ENCODE measurements at regions not wholly inside any gene's neighbourhood (a gene's known extent, or its start where the extent isn't known, plus 50 kb on each side); places are given as distances from the start of the nearest gene placed in this dataset.

DNA sequence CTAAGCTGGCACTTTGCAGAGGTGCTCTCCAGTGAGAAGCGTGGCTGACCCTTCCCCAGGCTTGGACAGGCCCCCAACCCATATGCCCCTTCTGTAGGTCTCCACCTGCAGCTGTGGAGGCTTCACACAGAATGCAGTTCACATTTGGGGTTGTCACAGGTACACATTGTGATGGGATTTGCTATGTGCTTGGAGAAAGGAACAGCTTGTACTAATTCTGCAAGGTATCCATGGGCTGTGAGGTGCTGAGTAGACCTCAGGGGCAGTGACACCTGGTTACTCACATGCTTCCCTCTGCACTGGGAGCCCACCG is 188.9 kb downstream of the CXCL12 start:
- DNase-seq: no peak

DNA sequence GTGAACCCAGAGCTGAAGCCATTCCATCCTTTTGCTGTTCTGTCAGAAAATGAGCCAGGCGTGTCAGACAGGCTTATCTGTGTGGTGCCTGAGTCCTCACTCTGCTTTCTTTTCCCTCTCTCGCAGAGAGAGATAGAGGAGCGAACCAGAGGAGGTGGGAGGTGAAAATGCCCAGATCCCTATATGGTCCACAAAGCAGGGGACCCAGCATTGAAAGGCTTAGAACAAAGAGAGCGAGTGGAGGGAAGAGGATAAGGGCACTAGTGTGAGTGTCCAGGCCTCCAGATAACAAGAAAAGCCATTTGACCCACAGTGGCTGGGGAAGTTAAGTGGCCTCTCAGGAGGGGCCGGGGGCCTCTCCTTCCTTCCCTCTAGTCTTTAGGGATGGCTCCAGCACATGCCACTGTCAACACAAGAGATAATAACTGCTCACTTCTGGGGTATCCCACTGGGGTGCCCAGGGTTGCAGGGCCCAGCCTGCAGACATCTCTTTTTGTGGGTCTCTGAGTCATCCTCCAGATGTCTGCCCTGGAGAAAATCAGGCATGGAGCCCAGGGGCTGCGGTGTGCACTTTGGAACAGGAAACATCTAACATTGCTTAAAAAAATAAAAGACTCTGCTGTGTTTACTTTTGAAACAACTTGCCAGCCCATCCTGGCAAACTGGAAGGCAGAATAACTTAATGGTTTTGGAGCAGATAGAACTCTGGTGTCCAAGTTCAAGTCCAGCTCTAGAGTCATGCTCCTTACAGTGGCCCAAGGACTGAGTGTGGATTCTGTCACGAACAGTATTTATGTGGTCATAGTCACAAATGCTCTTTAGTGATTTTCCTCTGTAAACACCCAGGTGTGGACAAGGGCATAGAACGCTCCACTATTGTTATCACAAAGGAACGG is 189.5 kb downstream of the CXCL12 start:
- DNase-seq: no peak

GRCh38 chr10:44194435-44194834 is 190.5 kb downstream of the CXCL12 start:
- DNase-seq: no peak

DNA sequence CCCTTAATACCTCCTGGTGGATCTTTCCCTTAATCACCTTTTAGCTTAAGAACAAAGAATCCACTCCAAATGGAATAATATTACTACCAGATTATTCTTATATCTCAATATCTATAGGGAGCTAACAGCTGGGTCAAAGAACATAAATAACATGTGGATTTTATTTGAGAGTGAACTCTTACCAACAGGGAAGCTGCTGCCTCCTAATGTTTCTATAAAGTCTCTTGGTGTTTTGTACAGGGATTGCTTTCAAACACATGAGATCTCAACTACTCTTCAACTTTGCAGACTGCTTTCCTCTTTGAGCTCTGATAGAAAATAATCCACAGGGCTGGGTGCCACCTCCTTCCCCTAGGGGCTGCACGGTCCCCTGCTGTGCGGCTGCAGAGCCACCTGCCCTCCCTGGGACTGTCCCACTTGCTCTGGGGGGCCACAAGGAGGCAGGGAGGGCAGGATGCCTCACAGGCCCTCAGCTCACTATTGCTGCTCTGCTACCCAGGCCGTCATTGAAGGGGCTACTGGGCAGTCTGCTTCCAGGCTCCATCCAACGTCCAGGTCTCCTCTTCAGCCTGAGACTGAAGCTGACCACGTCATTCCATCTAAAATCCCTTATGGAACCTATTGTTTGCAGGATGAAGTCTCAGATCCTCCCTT is 191.2 kb downstream of the CXCL12 start:
- no peak for DNase-seq

- no peak for DNase-seq
Measured at GRCh38 chr10:44193166-44193565, 191.7 kb downstream of the CXCL12 start.

DNA sequence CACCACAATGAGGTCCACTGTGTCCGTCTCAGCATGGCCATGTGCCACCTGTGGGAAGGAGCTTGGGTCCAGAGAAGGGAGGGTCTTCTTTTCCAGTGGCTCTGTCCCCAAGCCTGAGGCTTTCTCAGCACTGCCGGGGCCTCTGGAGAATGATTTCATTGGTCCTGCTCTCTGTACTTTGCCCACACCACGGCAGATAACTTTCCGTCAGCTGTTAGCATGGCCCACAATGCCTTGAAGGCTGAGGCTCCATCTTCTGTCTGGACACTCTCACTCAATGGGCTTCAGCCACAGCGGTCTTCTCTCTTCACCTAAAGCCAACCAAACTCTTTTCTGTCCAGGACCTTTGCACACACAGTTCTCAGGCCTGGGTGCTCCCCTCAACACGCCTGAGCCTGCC is 192.5 kb downstream of the CXCL12 start:
- DNase-seq: no peak

GRCh38 chr10:44190541-44190940 is 194.4 kb downstream of the CXCL12 start:
- DNase-seq: no peak

GRCh38 chr10:44186821-44187220 is 198.1 kb downstream of the CXCL12 start:
- DNase-seq: no peak

GRCh38 chr10:44186150-44186549 is 198.7 kb downstream of the CXCL12 start:
- no peak for DNase-seq

DNA sequence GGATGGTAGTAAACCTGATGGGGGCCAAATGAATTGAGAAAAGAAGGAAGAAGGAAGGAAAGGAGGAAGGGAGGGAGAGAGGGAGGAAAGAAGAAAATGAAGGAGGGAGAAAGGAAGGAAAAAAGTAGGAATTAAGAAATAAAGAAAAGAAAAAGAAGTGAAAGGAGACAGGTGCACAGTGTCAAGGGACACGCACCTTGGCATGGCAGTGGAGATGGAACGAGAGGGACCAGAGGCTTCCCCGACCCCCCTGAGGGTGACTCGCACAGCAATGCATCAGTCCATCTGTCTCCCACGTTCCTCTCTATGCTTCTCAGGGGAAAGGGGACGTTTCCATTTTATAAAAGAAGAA is 199.6 kb downstream of the CXCL12 start:
- DNase-seq: no peak

GRCh38 chr10:44184633-44185314 is 200.1 kb downstream of the CXCL12 start:
- DNase-seq: no peak

- DNase-seq: no peak
Measured at GRCh38 chr10:44183667-44184632, 200.9 kb downstream of the CXCL12 start.

- DNase-seq: no peak
Measured at GRCh38 chr10:44182909-44183308, 202.0 kb downstream of the CXCL12 start.

DNA sequence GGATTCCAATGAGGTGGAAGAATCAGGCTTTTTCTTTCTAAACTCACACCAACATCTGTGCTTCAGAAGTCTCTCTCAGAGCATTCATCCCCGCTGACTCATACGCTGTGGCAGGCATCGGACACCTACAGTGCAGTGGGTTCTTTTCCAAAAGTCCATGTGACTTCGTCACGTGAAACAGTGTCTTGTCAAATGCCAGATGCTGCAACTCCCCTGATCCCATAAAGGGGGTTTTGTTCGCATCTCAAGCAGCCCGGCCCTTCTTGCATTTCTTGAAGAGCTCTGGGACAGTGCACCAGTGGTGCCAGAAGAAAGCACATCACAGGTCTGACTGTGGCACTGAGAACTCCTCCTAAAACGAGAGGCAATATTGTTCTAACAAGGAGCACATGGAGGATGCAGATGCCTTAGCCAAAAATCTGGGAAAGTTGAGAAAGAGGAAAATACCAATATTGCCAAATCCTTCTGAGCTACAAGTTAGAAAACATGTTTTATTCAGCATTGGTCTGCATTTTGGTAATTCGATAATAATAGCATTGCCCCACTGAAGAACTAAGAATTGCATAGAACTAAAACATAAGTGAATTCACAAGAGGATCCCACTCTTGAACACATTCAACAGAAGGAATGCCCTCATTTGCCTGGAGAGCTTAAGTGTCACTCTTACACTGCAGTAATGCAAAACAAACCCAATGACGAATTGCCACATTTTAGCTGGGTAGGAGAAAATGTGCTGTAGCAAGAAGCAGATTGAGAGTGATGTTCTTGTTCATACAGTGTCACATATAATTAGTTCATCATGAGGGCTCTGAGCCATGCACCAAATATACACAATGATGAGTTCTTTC is 204.4 kb downstream of the CXCL12 start:
- DNase-seq: no peak

GRCh38 chr10:44178856-44179255 is 206.0 kb downstream of the CXCL12 start:
- DNase-seq: no peak

DNA sequence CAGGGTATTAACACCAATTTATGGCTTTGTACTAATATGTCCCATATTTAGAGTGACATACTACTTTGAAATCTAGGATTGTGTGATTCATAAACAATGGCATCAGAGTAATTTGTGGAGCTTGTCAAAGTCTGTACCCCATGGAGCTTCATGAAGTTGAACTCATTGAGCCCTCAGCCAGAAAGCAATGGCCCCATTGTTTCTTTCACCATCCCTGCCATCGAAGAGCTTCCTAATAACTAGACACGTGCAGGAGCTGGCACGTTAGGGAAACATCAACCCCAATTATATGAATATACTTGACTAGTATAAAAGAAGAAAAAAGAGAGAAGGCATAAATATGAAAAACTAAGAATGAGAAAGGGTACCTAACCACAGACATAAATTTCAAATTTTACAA is 206.6 kb downstream of the CXCL12 start:
- DNase-seq: no peak

- DNase-seq: no peak
Measured at GRCh38 chr10:44177610-44178009, 207.3 kb downstream of the CXCL12 start.

GRCh38 chr10:44176311-44176710 is 208.6 kb downstream of the CXCL12 start:
- no peak for DNase-seq

GRCh38 chr10:44173608-44173894 is 211.3 kb downstream of the CXCL12 start:
- no peak for DNase-seq

DNA sequence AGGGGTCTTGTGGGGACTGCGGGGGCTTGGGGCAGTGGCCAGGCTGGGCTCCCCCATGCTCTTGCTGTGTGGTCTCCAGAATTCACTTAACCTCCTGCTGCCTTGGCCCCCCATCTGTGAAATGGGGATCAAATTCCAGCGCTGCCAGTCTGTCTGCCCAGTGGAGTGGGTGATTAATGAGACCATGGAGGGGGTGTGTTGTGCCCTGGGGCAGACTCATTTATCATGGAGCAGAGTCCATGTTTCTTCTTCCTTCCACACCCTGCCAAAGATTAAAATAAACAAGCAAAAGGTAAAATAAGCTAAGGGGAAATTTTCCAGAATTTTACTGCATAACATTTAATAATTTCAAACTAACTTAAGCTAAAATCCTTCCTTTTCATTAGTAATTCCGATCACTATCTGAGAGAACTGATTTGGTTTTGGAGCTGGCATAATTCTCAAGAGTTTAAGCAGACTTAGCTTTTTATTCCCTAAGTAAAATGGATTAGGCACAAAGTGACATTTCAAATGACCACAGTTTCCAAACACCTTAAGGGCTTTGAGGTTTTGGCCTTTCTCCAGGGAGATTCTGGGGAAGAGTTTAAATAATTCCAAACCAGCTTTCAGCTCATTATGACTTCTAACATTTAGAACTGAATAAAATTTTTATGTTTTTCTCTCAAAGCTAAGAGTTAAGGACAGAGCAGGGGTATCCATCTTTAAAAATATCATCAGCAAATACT is 211.9 kb downstream of the CXCL12 start:
- DNase-seq: no peak

GRCh38 chr10:44171765-44172164 is 213.1 kb downstream of the CXCL12 start:
- no peak for DNase-seq

GRCh38 chr10:44168478-44168877 is 216.4 kb downstream of the CXCL12 start:
- no peak for DNase-seq
